Subcutaneous abdominal adipose tissue (tissue), 5 donors: ENCODE measurements at regions not wholly inside any gene's neighbourhood (a gene's known extent, or its start where the extent isn't known, plus 50 kb on each side); places are given as distances from the start of the nearest gene placed in this dataset.

ENCODE experiments used
- H3K27ac ChIP-seq: one replicate; pipeline ENCODE4 v1.7.0; 2013; ENCODE audit warnings: low read depth, mild to moderate bottlenecking, inconsistent platforms, low read length, moderate library complexity
- H3K27me3 ChIP-seq, 5 donors: one replicate each; pipeline ENCODE4 v1.7.0; 2013; ENCODE audit warnings: low read length in 5 of 5, inconsistent platforms in 1 of 5; ENCODE audit not compliant: control insufficient read depth in 5 of 5, insufficient read depth in 4 of 5
- H3K36me3 ChIP-seq, 5 donors: one replicate each; pipeline ENCODE4 v1.7.0; 2013; ENCODE audit warnings: low read length in 5 of 5; ENCODE audit not compliant: control insufficient read depth in 5 of 5, insufficient read depth in 5 of 5
- H3K4me1 ChIP-seq, 5 donors: one replicate each; pipeline ENCODE4 v1.7.0; 2013; ENCODE audit warnings: low read length in 5 of 5, mild to moderate bottlenecking in 3 of 5, moderate library complexity in 1 of 5; ENCODE audit not compliant: control insufficient read depth in 5 of 5, insufficient read depth in 5 of 5
- H3K4me3 ChIP-seq, 5 donors: one replicate each; pipeline ENCODE4 v1.7.0; 2013; ENCODE audit warnings: low read length in 5 of 5, low read depth in 1 of 5
- H3K9ac ChIP-seq, 5 donors: one replicate each; pipeline ENCODE4 v1.7.0; 2013; ENCODE audit warnings: low read length in 5 of 5, mild to moderate bottlenecking in 4 of 5, moderate library complexity in 3 of 5
- H3K9me3 ChIP-seq, 5 donors: one replicate each; pipeline ENCODE4 v1.7.0; 2013; ENCODE audit warnings: low read length in 5 of 5; ENCODE audit not compliant: control insufficient read depth in 5 of 5
- donor health status: healthy.
- donor health status: healthy.
- donor health status: healthy.
- donor health status: healthy.
- donor health status: healthy.

- Histone ChIP-seq H3K9ac (no peak overlapping the region), H3K4me1 (peaks cover 0 to 27% (median 16%) of the 10 kb centered on the region in 5 donors), H3K36me3 (no peaks in the 10 kb centered on the region), H3K27me3 (no peaks in the 10 kb centered on the region), H3K9me3 (no peaks in the 10 kb centered on the region), H3K4me3 (no peak overlapping the region), H3K27ac (no peak overlapping the region)
Observed at GRCh38 chr5:97836816-97837215, 653.8 kb upstream of the RIOK2 start.

GRCh38 chr5:97838214-97838613, 655.2 kb upstream of the RIOK2 start:
- Histone ChIP-seq H3K4me3 (no peak overlapping the region), H3K36me3 (no peaks in the 10 kb centered on the region), H3K27me3 (no peaks in the 10 kb centered on the region), H3K4me1 (peaks cover 0 to 27% (median 16%) of the 10 kb centered on the region in 5 donors), H3K27ac (no peak overlapping the region), H3K9me3 (no peaks in the 10 kb centered on the region), H3K9ac (no peak overlapping the region)

GRCh38 chr5:97839341-97840086, 656.5 kb upstream of the RIOK2 start:
- Histone ChIP-seq H3K9ac (no peak overlapping the region), H3K27me3 (no peaks in the 10 kb centered on the region), H3K27ac (no peak overlapping the region)

GRCh38 chr5:97840643-97841042, 657.6 kb upstream of the RIOK2 start:
- Histone ChIP-seq H3K4me3 (no peak overlapping the region), H3K4me1 (peaks cover 0 to 31% (median 16%) of the 10 kb centered on the region in 5 donors), H3K36me3 (no peaks in the 10 kb centered on the region), H3K9ac (no peak overlapping the region), H3K27me3 (no peaks in the 10 kb centered on the region), H3K27ac (no peak overlapping the region), H3K9me3 (no peaks in the 10 kb centered on the region)

More at GRCh38 chr5:97839341-97840086, 656.5 kb upstream of the RIOK2 start:
- no peak overlapping the region for H3K4me3 ChIP-seq
- peaks cover 0 to 31% (median 16%) of the 10 kb centered on the region in 5 donors for H3K4me1 ChIP-seq
- no peaks in the 10 kb centered on the region for H3K36me3 ChIP-seq
- H3K9me3 ChIP-seq = no peaks in the 10 kb centered on the region

- Histone ChIP-seq H3K36me3 (no peaks in the 10 kb centered on the region), H3K9ac (no peak overlapping the region), H3K27me3 (no peaks in the 10 kb centered on the region), H3K27ac (no peak overlapping the region), H3K4me1 (peaks cover 0 to 31% (median 16%) of the 10 kb centered on the region in 5 donors), H3K9me3 (no peaks in the 10 kb centered on the region), H3K4me3 (no peak overlapping the region)
Observed at GRCh38 chr5:97842687-97843086, 659.6 kb upstream of the RIOK2 start.

GRCh38 chr5:97844797-97845196, 661.8 kb upstream of the RIOK2 start:
- no peak overlapping the region for H3K9ac ChIP-seq
- H3K9me3 ChIP-seq = no peaks in the 10 kb centered on the region
- no peaks in the 10 kb centered on the region for H3K36me3 ChIP-seq
- no peak overlapping the region for H3K4me3 ChIP-seq
- H3K27me3 ChIP-seq = no peaks in the 10 kb centered on the region
- H3K4me1 ChIP-seq = peaks cover 0 to 13% (median 5%) of the 10 kb centered on the region in 5 donors
- no peak overlapping the region for H3K27ac ChIP-seq

GRCh38 chr5:97846643-97847042, 663.6 kb upstream of the RIOK2 start:
- Histone ChIP-seq H3K27ac (no peak overlapping the region), H3K27me3 (no peaks in the 10 kb centered on the region), H3K36me3 (no peaks in the 10 kb centered on the region), H3K9me3 (no peaks in the 10 kb centered on the region), H3K4me3 (no peak overlapping the region), H3K4me1 (peaks cover 0 to 4% (median 0%) of the 10 kb centered on the region in 5 donors), H3K9ac (no peak overlapping the region)

- H3K9ac ChIP-seq = no peak overlapping the region
- H3K4me1 ChIP-seq = peaks cover 0 to 4% (median 0%) of the 10 kb centered on the region in 5 donors
- no peaks in the 10 kb centered on the region for H3K9me3 ChIP-seq
- no peak overlapping the region for H3K27ac ChIP-seq
- H3K4me3 ChIP-seq = no peak overlapping the region
- H3K36me3 ChIP-seq = no peaks in the 10 kb centered on the region
- no peaks in the 10 kb centered on the region for H3K27me3 ChIP-seq
Observed at GRCh38 chr5:97847920-97848631, 665.0 kb upstream of the RIOK2 start.

GRCh38 chr5:97851036-97851435, 668.0 kb upstream of the RIOK2 start:
- Histone ChIP-seq H3K27me3 (no peaks in the 10 kb centered on the region), H3K9ac (no peak overlapping the region), H3K4me3 (no peak overlapping the region), H3K27ac (no peak overlapping the region), H3K36me3 (no peaks in the 10 kb centered on the region), H3K9me3 (peaks cover 0 to 4% (median 0%) of the 10 kb centered on the region in 5 donors), H3K4me1 (peaks cover 2 to 14% (median 12%) of the 10 kb centered on the region in 5 donors)
